SK-N-SH (cell line): ENCODE measurements at regions not wholly inside any gene's neighbourhood (a gene's known extent, or its start where the extent isn't known, plus 50 kb on each side); places are given as distances from the start of the nearest gene placed in this dataset.

Experiments used
- CTCF ChIA-PET: fragments of 300-600, 350-600 bp; formaldehyde crosslinking; extraction: SDS; loops from one replicate; lab custom pipeline; 2021; lab: Yijun Ruan, JAX
- POLR2A ChIA-PET: fragments of 350-600 bp; sonication (Branson Sonifier 250); formaldehyde crosslinking; extraction: SDS; loops from one replicate; lab custom pipeline; 2020; ENCODE audit warnings: antibody characterized with exemption, inconsistent platforms; lab: Yijun Ruan, JAX
- DNase-seq: peaks from one replicate; pipeline ENCODE4 v3.0.0; 2012
- H2AFZ ChIP-seq: fragments of 200-600 bp; sonication (generic); 2 replicates; pipeline ENCODE4 v1.8.1; 2016; ENCODE audit warnings: antibody characterized with exemption, mild to moderate bottlenecking, low read depth
- H3F3A ChIP-seq: fragments of 200-600 bp; sonication (generic); replicated peaks from 2 replicates; pipeline ENCODE3; 2016; ENCODE audit warnings: antibody characterized with exemption, mild to moderate bottlenecking; ENCODE audit not compliant: insufficient read depth
- H3K27ac ChIP-seq, 2 experiments: fragments of 200-500 bp in 1 of 2; fragments of 200-600 bp in 1 of 2; sonication (Bioruptor generic) in 1 of 2; sonication (generic), shearing (Covaris generic) in 1 of 2; 2 replicates each; pipeline versions ENCODE4 v1.5.1 to v1.6.1; 2014 to 2016; ENCODE audit warnings: low read depth in 2 of 2, inconsistent platforms in 1 of 2, low read length in 1 of 2, mild to moderate bottlenecking in 1 of 2, mixed read lengths in 1 of 2
- H3K27me3 ChIP-seq: fragments of 200-600 bp; sonication (generic), shearing (Covaris generic); 2 replicates; pipeline ENCODE4 v1.6.1; 2016; ENCODE audit warnings: mixed run types; ENCODE audit not compliant: insufficient read depth
- H3K36me3 ChIP-seq, 2 experiments: fragments of 200-500 bp in 1 of 2; fragments of 200-600 bp in 1 of 2; sonication (Bioruptor generic) in 1 of 2; sonication (generic) in 1 of 2; replicated peaks in 1 of 2; 2 replicates each; pipeline versions ENCODE3 to v1.5.1; 2014 to 2016; ENCODE audit warnings: low read length in 1 of 2, mild to moderate bottlenecking in 1 of 2; ENCODE audit not compliant: insufficient read depth in 2 of 2, control insufficient read depth in 1 of 2
- H3K4me1 ChIP-seq, 2 experiments: fragments of 200-500 bp in 1 of 2; fragments of 200-600 bp in 1 of 2; sonication (Bioruptor generic) in 1 of 2; sonication (generic), shearing (Covaris generic) in 1 of 2; 2 replicates each; pipeline versions ENCODE4 v1.5.1 to v1.6.1; 2014 to 2016; ENCODE audit warnings: low read depth in 1 of 2, low read length in 1 of 2, mixed run types in 1 of 2; ENCODE audit not compliant: insufficient read depth in 2 of 2, control insufficient read depth in 1 of 2
- H3K4me2 ChIP-seq: fragments of 200-600 bp; sonication (generic), shearing (Covaris generic); 2 replicates; pipeline ENCODE4 v1.6.1; 2017; ENCODE audit warnings: mixed run types
- H3K4me3 ChIP-seq, 2 experiments: fragments of 200-500 bp in 1 of 2; fragments of 200-600 bp in 1 of 2; sonication (Bioruptor generic) in 1 of 2; sonication (generic), shearing (Covaris generic) in 1 of 2; 2 replicates each; pipeline versions ENCODE4 v1.5.1 to v1.8.1; 2014 to 2016; ENCODE audit warnings: low read depth in 2 of 2, inconsistent platforms in 1 of 2, low read length in 1 of 2, mild to moderate bottlenecking in 1 of 2, mixed read lengths in 1 of 2, moderate library complexity in 1 of 2
- H3K79me2 ChIP-seq: fragments of 200-600 bp; sonication (generic); 2 replicates; pipeline ENCODE4 v1.8.1; 2017; ENCODE audit warnings: mild to moderate bottlenecking; ENCODE audit not compliant: insufficient read depth
- H3K9ac ChIP-seq: fragments of 200-600 bp; sonication (generic); 2 replicates; pipeline ENCODE4 v1.6.1; 2017; ENCODE audit warnings: mixed run types
- H3K9me2 ChIP-seq: fragments of 200-600 bp; sonication (generic); 2 replicates; pipeline ENCODE4 v1.6.1; 2017; ENCODE audit warnings: mixed run types
- H3K9me3 ChIP-seq: fragments of 200-600 bp; sonication (generic); 2 replicates; pipeline ENCODE4 v1.6.1; 2017; ENCODE audit warnings: mixed run types, mild to moderate bottlenecking, moderate library complexity
- H4K20me1 ChIP-seq: fragments of 200-600 bp; sonication (generic); 2 replicates; pipeline ENCODE4 v1.6.1; 2017; ENCODE audit warnings: mild to moderate bottlenecking, mixed run types; ENCODE audit not compliant: insufficient read depth
- CTCF ChIP-seq: fragments of 200-600 bp; sonication (generic); IDR thresholded peaks from 2 replicates; pipeline ENCODE4 v1.6.1; 2017; ENCODE audit warnings: antibody characterized with exemption, mild to moderate bottlenecking, moderate library complexity
- EP300 ChIP-seq, 2 experiments: IDR thresholded peaks; 2 replicates each; pipeline versions ENCODE4 v1.4.0 to v1.6.1; 2012; ENCODE audit warnings: borderline replicate concordance in 1 of 2, low read depth in 1 of 2, low read length in 1 of 2
- EZH2phosphoT487 ChIP-seq: fragments of 200-600 bp; sonication (generic); IDR thresholded peaks from 2 replicates; pipeline ENCODE4 v1.6.1; 2017; ENCODE audit warnings: low read depth, mixed run types, mild to moderate bottlenecking, antibody characterized with exemption, moderate library complexity, borderline replicate concordance
- FOSL2 ChIP-seq: IDR thresholded peaks from 2 replicates; pipeline ENCODE4 v1.4.0; 2012; ENCODE audit warnings: low read depth, mild to moderate bottlenecking, moderate library complexity, borderline replicate concordance
- FOXM1 ChIP-seq: IDR thresholded peaks from 2 replicates; pipeline ENCODE4 v1.4.0; 2012; ENCODE audit warnings: low read depth, mild to moderate bottlenecking
- GATA2 ChIP-seq: sonication (generic); formaldehyde crosslinking; IDR thresholded peaks from 2 replicates; pipeline ENCODE4 v1.5.0; 2020; ENCODE audit warnings: mild to moderate bottlenecking, missing genetic modification reagents
- IRF3 ChIP-seq: fragments of 150-350 bp; IDR thresholded peaks from 2 replicates; pipeline ENCODE4 v1.6.1; 2016; ENCODE audit warnings: mild to moderate bottlenecking, low read depth, low read length
- JUND ChIP-seq: IDR thresholded peaks from 2 replicates; pipeline ENCODE4 v1.4.0; 2012
- MAX ChIP-seq: IDR thresholded peaks from 2 replicates; pipeline ENCODE4 v1.4.0; 2012; ENCODE audit warnings: low read depth
- MEF2A ChIP-seq: IDR thresholded peaks from 2 replicates; pipeline ENCODE4 v1.4.0; 2012; ENCODE audit warnings: low read depth, borderline replicate concordance
- NFIC ChIP-seq: IDR thresholded peaks from 2 replicates; pipeline ENCODE4 v1.4.0; 2012; ENCODE audit warnings: borderline replicate concordance
- RFX5 ChIP-seq: IDR thresholded peaks from 2 replicates; pipeline ENCODE4 v1.6.1; 2012; ENCODE audit warnings: mild to moderate bottlenecking, improper control_type of control experiment, low read length
- SIN3A ChIP-seq: IDR thresholded peaks from 2 replicates; pipeline ENCODE4 v1.6.1; 2012; ENCODE audit warnings: low read depth, mild to moderate bottlenecking, low read length, moderate library complexity, borderline replicate concordance
- SMC3 ChIP-seq: IDR thresholded peaks from 2 replicates; pipeline ENCODE4 v1.6.1; 2012; ENCODE audit warnings: low read depth, low read length, improper control_type of control experiment
- TAF1 ChIP-seq: IDR thresholded peaks from 2 replicates; pipeline ENCODE4 v1.6.1; 2012; ENCODE audit warnings: low read depth, mild to moderate bottlenecking, low read length, moderate library complexity, borderline replicate concordance
- USF1 ChIP-seq: IDR thresholded peaks from 2 replicates; pipeline ENCODE4 v1.4.0; 2012; ENCODE audit warnings: low read depth, borderline replicate concordance
- YY1 ChIP-seq: IDR thresholded peaks from 2 replicates; pipeline ENCODE4 v1.4.0; 2012; ENCODE audit warnings: low read depth, mild to moderate bottlenecking
- WGBS: methylation state at CpG from one replicate; pipeline ENCODE4 v1.1.6; 2017; ENCODE audit warnings: low lambda C conversion rate; 5-methylcytosine and 5-hydroxymethylcytosine counted together

DNA sequence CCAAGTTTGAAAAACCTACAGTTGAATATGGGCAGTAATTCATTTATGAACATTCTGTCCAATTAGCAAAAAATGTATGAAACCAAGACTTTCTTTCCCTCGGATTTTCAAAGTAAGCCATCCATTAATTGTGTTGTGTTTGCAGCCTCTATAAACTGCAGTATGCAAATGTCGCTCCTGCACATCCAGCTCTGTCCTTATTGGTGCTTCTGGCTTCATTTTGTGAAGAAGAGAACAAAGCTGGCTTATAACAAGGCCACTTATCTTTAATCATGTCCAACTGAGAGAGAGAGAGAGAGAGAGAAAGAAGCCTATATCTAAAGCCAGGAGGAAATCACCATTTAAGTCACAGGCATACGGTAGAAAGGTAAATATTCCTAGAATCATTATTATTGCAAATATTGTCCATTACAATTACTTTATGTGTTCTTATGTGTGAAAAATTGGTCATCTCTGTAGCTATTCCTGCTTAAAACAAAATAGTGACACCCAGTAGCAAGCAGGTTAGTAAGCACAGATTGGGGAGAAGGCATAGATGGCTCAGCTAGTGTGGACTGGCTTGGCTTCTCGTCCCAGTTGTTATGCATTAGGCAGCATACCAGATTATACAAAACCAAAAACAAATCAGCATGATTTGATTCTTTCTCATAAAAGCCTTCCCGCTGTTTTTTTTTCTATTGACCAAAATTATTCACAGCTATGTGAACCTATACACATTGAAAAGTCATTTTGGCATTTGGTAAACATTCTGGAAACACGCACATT lies 726.4 kb upstream of the SOX11 start:
- Histone ChIP-seq H3K9ac (no peak overlapping the region), H3K79me2 (no peaks in the 10 kb centered on the region), H3K4me1 (no peaks in the 10 kb centered on the region; a peak in 2 of 4 replicates), H3K27me3 (no peaks in the 10 kb centered on the region), H3K4me2 (no peak overlapping the region), H3F3A (no peaks in the 10 kb centered on the region), H3K9me3 (peaks cover 8% of the 10 kb centered on the region; the same call in 1 of the 2 replicates), H3K9me2 (no peaks in the 10 kb centered on the region), H3K36me3 (no peaks in the 10 kb centered on the region), H4K20me1 (no peaks in the 10 kb centered on the region), H3K4me3 (no peak overlapping the region)
- DNase-seq: no peak
- ChIA-PET POLR2A (no interaction called here), CTCF (interaction anchor here (0.6 kb wide), 1 partner anchor 619 kb away, joined by 3 read pairs; no protein-coding TSS in a partner anchor)
- WGBS: 32% methylated on average over 6 of the region's 6 CpGs
- no peak for TF ChIP-seq GATA2 (CRISPR knock-in tag)
- no peak for TF ChIP-seq IRF3
- no peak for TF ChIP-seq YY1
- TF ChIP-seq JUND: no peak
- no peak for TF ChIP-seq EP300 (IDR thresholded peaks at IDR 0.05; ENCODE audit: borderline replicate concordance in 1 of 2, low read depth in 1 of 2, low read length in 1 of 2)
- no peak for TF ChIP-seq MAX
- TF ChIP-seq TAF1: no peak
- TF ChIP-seq CTCF: no peak
- no peak for TF ChIP-seq SMC3
- TF ChIP-seq SIN3A: no peak
- no peak for TF ChIP-seq MEF2A
- no peak for TF ChIP-seq USF1
- TF ChIP-seq FOSL2: no peak
- TF ChIP-seq NFIC: no peak
- no peak for TF ChIP-seq EZH2phosphoT487
- TF ChIP-seq FOXM1: no peak
- no peak for TF ChIP-seq RFX5
- TF ChIP-seq, all 33 proteins: peak for 0
- Histone ChIP-seq H3K27ac (no peak overlapping the region), H2AFZ (no peak overlapping the region)
